HepG2 (cell line): ENCODE measurements at regions not wholly inside any gene's neighbourhood (a gene's known extent, or its start where the extent isn't known, plus 50 kb on each side); places are given as distances from the start of the nearest gene placed in this dataset.
"Not testable (repeated sequence)": the region's sequence is repeated elsewhere in the genome, so short reads cannot be mapped to it uniquely, and the experiment has no call there.

Source experiments
- ATAC-seq: fragments of 200-7000 bp; cut with Tn5 transposase; 3 replicates; pipeline ENCODE4 v1.9.1; 2020; ENCODE audit warnings: mild to moderate bottlenecking, moderate library complexity
- BruUV-seq: library from RNA; stranded (reverse); fragments of 400-500 nt; replicated peaks from 2 replicates; lab custom pipeline; 2021; lab: Mats Ljungman, UMichigan
- CTCF ChIA-PET: fragments of 300-600 bp; formaldehyde crosslinking; extraction: SDS; loops from one replicate; lab custom pipeline; 2021; ENCODE audit warnings: low total read pairs, inconsistent platforms, low intra/inter-chr PET ratio; lab: Yijun Ruan, JAX
- POLR2A ChIA-PET: fragments of 350-600 bp; sonication (Branson Sonifier 250); formaldehyde crosslinking; loops from one replicate; lab custom pipeline; 2020; ENCODE audit warnings: antibody characterized with exemption, inconsistent platforms; lab: Yijun Ruan, JAX
- DNase-seq: peaks from one replicate; pipeline ENCODE4 v3.0.0-alpha.2; 2015; ENCODE audit warnings: low spot score
- FAIRE-seq: peaks from 3 replicates; lab custom pipeline; 2011; peaks lifted over from hg19 to GRCh38; lab: Jason Lieb, UNC
- H2AFZ ChIP-seq: one replicate; pipeline ENCODE4 v1.6.1; 2011; ENCODE audit warnings: low read length, inconsistent platforms
- H3K27ac ChIP-seq: fragments of 300-600 bp; 3 replicates; pipeline ENCODE4 v1.8.0; 2011; ENCODE audit warnings: mixed run types, mild to moderate bottlenecking, mixed read lengths, low read length, inconsistent platforms; ENCODE audit not compliant: insufficient read depth; ENCODE audit errors: extremely low read length
- H3K27me3 ChIP-seq, 2 experiments: fragments of 200-600 bp in 1 of 2; 2 replicates in 1 of 2; 3 replicates in 1 of 2; pipeline versions ENCODE4 v1.6.0 to v1.8.0; 2011; ENCODE audit warnings: low read length in 2 of 2, mild to moderate bottlenecking in 2 of 2, moderate library complexity in 2 of 2, inconsistent platforms in 1 of 2; ENCODE audit not compliant: insufficient read depth in 2 of 2, control insufficient read depth in 1 of 2
- H3K36me3 ChIP-seq, 2 experiments: fragments of 200-600 bp in 1 of 2; replicated peaks in 1 of 2; 2 replicates in 1 of 2; 3 replicates in 1 of 2; pipeline versions ENCODE4 v1.5.1 to v1.8.0; 2011; ENCODE audit warnings: low read length in 2 of 2, inconsistent platforms in 1 of 2; ENCODE audit not compliant: insufficient read depth in 2 of 2, control insufficient read depth in 1 of 2
- H3K4me1 ChIP-seq: 2 replicates; pipeline ENCODE4 v1.5.1; 2012; ENCODE audit warnings: low read length, inconsistent platforms; ENCODE audit not compliant: insufficient read depth
- H3K4me2 ChIP-seq: 2 replicates; pipeline ENCODE4 v1.6.0; 2011; ENCODE audit warnings: low read depth, low read length, inconsistent platforms
- H3K4me3 ChIP-seq, 3 experiments: fragments of 200-600 bp in 1 of 3; sonication (generic), shearing (Covaris generic) in 1 of 3; replicated peaks in 1 of 3; 2 replicates each; pipeline ENCODE4 v1.5.1; 2011 to 2016; ENCODE audit warnings: low read length in 3 of 3, inconsistent platforms in 2 of 3, low read depth in 2 of 3, mild to moderate bottlenecking in 2 of 3, control low read depth in 1 of 3, mixed read lengths in 1 of 3; ENCODE audit not compliant: insufficient read depth in 1 of 3
- H3K79me2 ChIP-seq: one replicate; pipeline ENCODE4 v1.6.1; 2011; ENCODE audit warnings: low read length, inconsistent platforms; ENCODE audit not compliant: insufficient read depth
- H3K9ac ChIP-seq: 2 replicates; pipeline ENCODE4 v1.6.0; 2011; ENCODE audit warnings: mild to moderate bottlenecking, low read depth, low read length, inconsistent platforms; ENCODE audit not compliant: insufficient read depth
- H3K9me3 ChIP-seq: 2 replicates; pipeline ENCODE4 v1.5.1; 2012; ENCODE audit warnings: mild to moderate bottlenecking, low read length
- H4K20me1 ChIP-seq: 2 replicates; pipeline ENCODE4 v1.6.0; 2011; ENCODE audit warnings: inconsistent platforms, mild to moderate bottlenecking, low read length, moderate library complexity; ENCODE audit not compliant: insufficient read depth
- FOXO1 ChIP-seq: sonication (generic); formaldehyde crosslinking; IDR thresholded peaks from 2 replicates; pipeline ENCODE4 v1.4.0; 2020; ENCODE audit warnings: missing genetic modification reagents
- GLI4 ChIP-seq: sonication (generic); formaldehyde crosslinking; IDR thresholded peaks from 2 replicates; pipeline ENCODE4 v1.5.1; 2020; ENCODE audit warnings: missing genetic modification reagents, mild to moderate bottlenecking, moderate library complexity, borderline replicate concordance
- PAWR ChIP-seq: sonication (generic); formaldehyde crosslinking; IDR thresholded peaks from 2 replicates; pipeline ENCODE4 v1.4.0; 2020; ENCODE audit warnings: missing genetic modification reagents, mild to moderate bottlenecking, borderline replicate concordance
- PCBP1 ChIP-seq: fragments of 200-400 bp; formaldehyde crosslinking; IDR thresholded peaks from 2 replicates; pipeline ENCODE4 v1.6.1; 2017; ENCODE audit warnings: mild to moderate bottlenecking, low read depth, low read length, borderline replicate concordance
- RARA ChIP-seq: IDR thresholded peaks from 2 replicates; pipeline ENCODE4 v1.6.1; 2016; ENCODE audit warnings: missing genetic modification reagents, missing compliant biosample characterization
- TSC22D2 ChIP-seq: sonication (generic); formaldehyde crosslinking; IDR thresholded peaks from 2 replicates; pipeline ENCODE4 v1.5.1; 2020; ENCODE audit warnings: missing genetic modification reagents, mild to moderate bottlenecking, borderline replicate concordance
- U2AF1 ChIP-seq: fragments of 200-400 bp; formaldehyde crosslinking; optimal IDR thresholded peaks from 2 replicates; pipeline ENCODE3; 2017; ENCODE audit warnings: mild to moderate bottlenecking, low read depth, low read length
- XRCC5 ChIP-seq: fragments of 200-400 bp; formaldehyde crosslinking; optimal IDR thresholded peaks from 2 replicates; pipeline ENCODE3; 2017; ENCODE audit warnings: mild to moderate bottlenecking, low read length
- ZNF138 ChIP-seq: sonication (generic); formaldehyde crosslinking; IDR thresholded peaks from 2 replicates; pipeline ENCODE4 v1.5.0; 2020; ENCODE audit warnings: mild to moderate bottlenecking, low read depth, missing genetic modification reagents
- ZNF556 ChIP-seq: sonication (generic); formaldehyde crosslinking; IDR thresholded peaks from 2 replicates; pipeline ENCODE4 v1.4.0; 2020; ENCODE audit warnings: mild to moderate bottlenecking, missing genetic modification reagents, borderline replicate concordance
- ZNF607 ChIP-seq: sonication (generic); formaldehyde crosslinking; IDR thresholded peaks from 2 replicates; pipeline ENCODE4 v1.5.1; 2020; ENCODE audit warnings: missing genetic modification reagents, mild to moderate bottlenecking, borderline replicate concordance
- ZNF850 ChIP-seq: sonication (generic); formaldehyde crosslinking; conservative IDR thresholded peaks from 2 replicates; pipeline ENCODE4 v1.9.0; 2021; ENCODE audit warnings: mild to moderate bottlenecking, missing genetic modification reagents
- WGBS: methylation state at CpG from one replicate; pipeline ENCODE4 v1.1.6; 2017; ENCODE audit warnings: low lambda C conversion rate; 5-methylcytosine and 5-hydroxymethylcytosine counted together
- in situ Hi-C: cut with HindIII; loops from 2 replicates; pipeline ENCODE4 v1.10.0; 2017; ENCODE audit warnings: low pct_unique_long_range_greater_than_20kb; ENCODE audit not compliant: extremely low pct_ligation_motif_present
- intact Hi-C: fragments of 100-400 bp; cut with micrococcal nuclease; formaldehyde crosslinking; loops from one replicate; pipeline ENCODE4 v1.10.0; 2022; ENCODE audit not compliant: unreplicated experiment
- TF ChIP-seq, protein P1 (sequence below): IDR thresholded peaks from 2 replicates; pipeline ENCODE4 v1.6.1; 2016
- TF ChIP-seq, protein P2 (sequence below): sonication (generic); formaldehyde crosslinking; IDR thresholded peaks from 2 replicates; pipeline ENCODE4 v1.4.0; 2020; ENCODE audit warnings: missing genetic modification reagents

DNA sequence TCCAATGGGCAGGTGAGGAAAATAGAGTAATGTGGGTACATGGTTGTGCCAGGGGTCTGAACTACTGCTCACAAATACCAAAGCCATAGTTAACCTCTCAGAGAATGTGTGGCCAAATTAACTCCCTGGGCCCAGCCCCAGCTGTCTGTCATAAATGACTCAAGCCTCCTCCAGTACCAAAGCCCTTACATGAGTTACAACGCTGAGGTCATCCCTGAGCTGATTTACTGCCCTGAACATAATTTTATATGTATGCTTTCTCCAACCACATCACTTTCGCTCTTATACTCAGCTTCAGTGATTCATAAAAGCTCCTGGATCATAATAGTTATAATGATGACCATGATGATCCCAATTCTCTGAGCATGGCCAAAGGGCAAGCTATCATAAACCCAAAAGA lies 283.9 kb downstream of the NKX6-1 start:
- FAIRE-seq (no peak), ATAC-seq (no peak), DNase-seq (no peak)
- Histone ChIP-seq H4K20me1 (no peaks in the 10 kb centered on the region), H3K27ac (no peak overlapping the region), H3K9me3 (no peaks in the 10 kb centered on the region), H3K4me1 (no peaks in the 10 kb centered on the region), H2AFZ (no peak overlapping the region), H3K27me3 (no peaks in the 10 kb centered on the region; a peak in 1 of 5 replicates), H3K4me3 (no peak overlapping the region), H3K79me2 (no peaks in the 10 kb centered on the region), H3K36me3 (no peaks in the 10 kb centered on the region), H3K9ac (no peak overlapping the region), H3K4me2 (no peak overlapping the region)
- ChIA-PET CTCF (no interaction called here), POLR2A (no interaction called here)
- BruUV-seq: no TSS peak
- in situ Hi-C loops: no loop called here
- 0% methylated on average over 2 of the region's 2 CpGs for WGBS
- TF ChIP-seq, protein P1, sequence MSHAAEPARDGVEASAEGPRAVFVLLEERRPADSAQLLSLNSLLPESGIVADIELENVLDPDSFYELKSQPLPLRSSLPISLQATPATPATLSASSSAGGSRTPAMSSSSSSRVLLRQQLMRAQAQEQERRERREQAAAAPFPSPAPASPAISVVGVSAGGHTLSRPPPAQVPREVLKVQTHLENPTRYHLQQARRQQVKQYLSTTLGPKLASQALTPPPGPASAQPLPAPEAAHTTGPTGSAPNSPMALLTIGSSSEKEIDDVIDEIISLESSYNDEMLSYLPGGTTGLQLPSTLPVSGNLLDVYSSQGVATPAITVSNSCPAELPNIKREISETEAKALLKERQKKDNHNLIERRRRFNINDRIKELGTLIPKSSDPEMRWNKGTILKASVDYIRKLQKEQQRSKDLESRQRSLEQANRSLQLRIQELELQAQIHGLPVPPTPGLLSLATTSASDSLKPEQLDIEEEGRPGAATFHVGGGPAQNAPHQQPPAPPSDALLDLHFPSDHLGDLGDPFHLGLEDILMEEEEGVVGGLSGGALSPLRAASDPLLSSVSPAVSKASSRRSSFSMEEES: no peak
- TF ChIP-seq PAWR (no peak), FOXO1 (CRISPR knock-in tag) (no peak), XRCC5 (no peak), RARA (CRISPR knock-in tag) (no peak), ZNF138 (no peak), ZNF607 (CRISPR knock-in tag) (no peak), U2AF1 (no peak), ZNF556 (no peak), PCBP1 (no peak), TSC22D2 (CRISPR knock-in tag) (no peak), GLI4 (CRISPR knock-in tag) (no peak), ZNF850 (CRISPR knock-in tag) (no peak)
- TF ChIP-seq, protein P2, sequence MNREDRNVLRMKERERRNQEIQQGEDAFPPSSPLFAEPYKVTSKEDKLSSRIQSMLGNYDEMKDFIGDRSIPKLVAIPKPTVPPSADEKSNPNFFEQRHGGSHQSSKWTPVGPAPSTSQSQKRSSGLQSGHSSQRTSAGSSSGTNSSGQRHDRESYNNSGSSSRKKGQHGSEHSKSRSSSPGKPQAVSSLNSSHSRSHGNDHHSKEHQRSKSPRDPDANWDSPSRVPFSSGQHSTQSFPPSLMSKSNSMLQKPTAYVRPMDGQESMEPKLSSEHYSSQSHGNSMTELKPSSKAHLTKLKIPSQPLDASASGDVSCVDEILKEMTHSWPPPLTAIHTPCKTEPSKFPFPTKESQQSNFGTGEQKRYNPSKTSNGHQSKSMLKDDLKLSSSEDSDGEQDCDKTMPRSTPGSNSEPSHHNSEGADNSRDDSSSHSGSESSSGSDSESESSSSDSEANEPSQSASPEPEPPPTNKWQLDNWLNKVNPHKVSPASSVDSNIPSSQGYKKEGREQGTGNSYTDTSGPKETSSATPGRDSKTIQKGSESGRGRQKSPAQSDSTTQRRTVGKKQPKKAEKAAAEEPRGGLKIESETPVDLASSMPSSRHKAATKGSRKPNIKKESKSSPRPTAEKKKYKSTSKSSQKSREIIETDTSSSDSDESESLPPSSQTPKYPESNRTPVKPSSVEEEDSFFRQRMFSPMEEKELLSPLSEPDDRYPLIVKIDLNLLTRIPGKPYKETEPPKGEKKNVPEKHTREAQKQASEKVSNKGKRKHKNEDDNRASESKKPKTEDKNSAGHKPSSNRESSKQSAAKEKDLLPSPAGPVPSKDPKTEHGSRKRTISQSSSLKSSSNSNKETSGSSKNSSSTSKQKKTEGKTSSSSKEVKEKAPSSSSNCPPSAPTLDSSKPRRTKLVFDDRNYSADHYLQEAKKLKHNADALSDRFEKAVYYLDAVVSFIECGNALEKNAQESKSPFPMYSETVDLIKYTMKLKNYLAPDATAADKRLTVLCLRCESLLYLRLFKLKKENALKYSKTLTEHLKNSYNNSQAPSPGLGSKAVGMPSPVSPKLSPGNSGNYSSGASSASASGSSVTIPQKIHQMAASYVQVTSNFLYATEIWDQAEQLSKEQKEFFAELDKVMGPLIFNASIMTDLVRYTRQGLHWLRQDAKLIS (CRISPR knock-in tag): no peak
- intact Hi-C loops: no loop called here

DNA sequence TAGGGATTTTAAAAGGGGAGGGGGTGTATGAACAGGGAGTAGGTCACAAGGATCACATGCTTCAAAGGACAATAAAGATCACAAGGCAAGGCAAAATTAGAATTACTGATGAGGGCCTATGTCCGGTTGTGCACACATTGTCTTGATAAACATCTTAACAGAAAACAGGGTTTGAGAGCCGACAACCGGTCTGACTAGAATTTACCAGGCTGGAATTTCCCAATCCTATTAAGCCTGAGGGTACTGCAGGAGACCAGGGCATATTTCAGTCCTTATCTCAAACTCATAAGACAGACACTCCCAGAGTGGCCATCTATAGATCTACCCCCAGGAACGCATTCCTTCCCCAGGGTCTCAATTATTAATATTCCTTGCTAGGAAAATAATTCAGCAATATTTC lies 292.9 kb downstream of the NKX6-1 start:
- H3K4me2 ChIP-seq, CTCF ChIA-PET: not testable (repeated sequence)

More for the DNA sequence above, 292.9 kb downstream of the NKX6-1 start:
- H3K27ac ChIP-seq, H3K79me2 ChIP-seq, H3K36me3 ChIP-seq, H3K4me1 ChIP-seq, in situ Hi-C loops, H3K9ac ChIP-seq, H4K20me1 ChIP-seq, H3K4me3 ChIP-seq, ATAC-seq, DNase-seq, BruUV-seq, H3K27me3 ChIP-seq, POLR2A ChIA-PET, FAIRE-seq, H3K9me3 ChIP-seq, intact Hi-C loops, H2AFZ ChIP-seq: not testable (repeated sequence)
- WGBS: 38% methylated on average over 4 of the region's 4 CpGs
